PC-9 (cell line): ENCODE measurements at regions not wholly inside any gene's neighbourhood (a gene's known extent, or its start where the extent isn't known, plus 50 kb on each side); places are given as distances from the start of the nearest gene placed in this dataset.

Experiments
- CTCF ChIP-seq: fragments of 200-600 bp; sonication (generic); conservative IDR thresholded peaks from 2 replicates; pipeline ENCODE4 v1.6.1; 2017; ENCODE audit warnings: mixed run types, antibody characterized with exemption, mild to moderate bottlenecking, moderate library complexity
- EZH2 ChIP-seq: fragments of 200-600 bp; sonication (generic); IDR thresholded peaks from 2 replicates; pipeline ENCODE4 v1.8.0; 2017; ENCODE audit warnings: antibody characterized with exemption, low read depth

DNA sequence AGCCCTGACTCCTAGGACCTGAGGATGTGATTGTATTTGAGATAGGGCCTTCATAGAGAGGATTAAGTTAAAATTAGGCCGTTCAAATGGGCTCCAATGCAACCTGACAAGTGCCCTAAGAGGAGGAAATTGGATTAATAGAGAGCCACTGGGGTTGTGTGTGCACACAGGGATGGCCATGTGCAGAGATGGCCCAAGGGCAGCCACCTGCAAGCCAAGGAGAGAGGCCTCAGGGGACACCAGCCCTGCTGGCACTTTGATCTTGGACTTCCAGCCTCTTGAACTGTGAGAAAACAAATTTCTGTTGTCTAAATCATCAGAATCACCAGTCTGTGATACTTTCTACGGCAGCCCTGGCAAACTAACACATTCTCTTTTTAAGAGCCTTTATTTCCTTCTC is 598.8 kb downstream of the UTRN start:
- TF ChIP-seq EZH2 (no peak), CTCF (no peak)
